ENCODE measurements at regions not wholly inside any gene's neighbourhood (a gene's known extent, or its start where the extent isn't known, plus 50 kb on each side); places are given as distances from the start of the nearest gene placed in this dataset.
A peak's percentile ranks its signal among the peaks of the same experiment; 100 is the strongest.

DNA sequence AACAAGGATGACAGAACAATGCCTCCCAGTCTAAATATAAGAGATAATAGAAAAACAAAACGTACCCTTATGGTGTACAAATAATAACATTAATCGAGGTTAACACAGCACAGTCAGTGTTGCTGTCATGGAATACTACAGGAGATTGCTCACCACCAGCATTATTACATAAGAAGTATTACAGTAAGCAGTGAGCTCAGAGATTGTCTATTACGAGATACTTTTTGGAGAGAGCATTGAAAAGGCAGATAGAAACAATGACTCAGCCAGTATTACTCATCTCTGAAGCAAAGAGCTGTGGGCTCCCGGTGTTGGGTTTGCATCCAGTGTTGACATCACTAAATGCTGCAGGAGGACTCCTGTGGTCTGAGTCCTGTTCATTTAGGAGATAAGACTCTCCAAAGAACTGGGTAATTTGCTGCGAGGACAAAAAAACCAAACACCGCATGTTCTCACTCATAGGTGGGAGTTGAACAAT lies 191.9 kb upstream of the SEMA6A start:
- H3K27me3 ChIP-seq (ENCODE audit: control insufficient read depth, insufficient read depth, low read length): no peaks in the 10 kb centered on the region
- peak overlapping the region; percentile 42 for H3K27ac ChIP-seq (ENCODE audit: low read depth, low read length)
- no peak overlapping the region for H3K9ac ChIP-seq (ENCODE audit: low read depth, low read length)
- H3K9me3 ChIP-seq (ENCODE audit: control insufficient read depth, insufficient read depth, low read length): no peaks in the 10 kb centered on the region
- H3K36me3 ChIP-seq (ENCODE audit: control insufficient read depth, insufficient read depth, low read length): no peaks in the 10 kb centered on the region
- H3K4me3 ChIP-seq (ENCODE audit: low read depth, low read length): no peak overlapping the region
- H3K4me1 ChIP-seq (ENCODE audit: control insufficient read depth, insufficient read depth, low read length): peaks cover 18% of the 10 kb centered on the region

DNA sequence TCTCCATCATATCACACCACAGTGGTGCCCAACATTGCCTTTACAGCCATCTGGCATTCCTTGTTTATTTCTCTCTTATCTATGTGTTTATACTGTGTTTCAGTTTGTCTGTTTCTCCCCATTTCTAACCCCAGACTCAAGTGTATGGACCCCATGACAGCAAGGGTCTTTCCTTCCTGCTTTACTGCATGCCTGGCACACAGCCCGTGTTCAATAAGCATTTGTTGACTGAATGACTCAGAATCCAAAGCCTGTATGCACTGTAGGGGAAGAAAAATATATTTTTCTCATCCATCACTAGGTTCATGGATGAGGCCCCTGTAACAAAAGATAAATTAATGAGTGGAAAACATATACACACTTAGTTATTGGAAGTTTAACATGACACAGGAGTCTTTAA lies 190.8 kb upstream of the SEMA6A start:
- Histone ChIP-seq H3K27ac (ENCODE audit: low read depth, low read length) (no peak overlapping the region), H3K36me3 (ENCODE audit: control insufficient read depth, insufficient read depth, low read length) (no peaks in the 10 kb centered on the region), H3K4me3 (ENCODE audit: low read depth, low read length) (no peak overlapping the region), H3K27me3 (ENCODE audit: control insufficient read depth, insufficient read depth, low read length) (no peaks in the 10 kb centered on the region), H3K4me1 (ENCODE audit: control insufficient read depth, insufficient read depth, low read length) (peaks cover 15% of the 10 kb centered on the region), H3K9ac (ENCODE audit: low read depth, low read length) (no peak overlapping the region), H3K9me3 (ENCODE audit: control insufficient read depth, insufficient read depth, low read length) (no peaks in the 10 kb centered on the region)

- Histone ChIP-seq H3K27me3 (ENCODE audit: control insufficient read depth, insufficient read depth, low read length) (no peaks in the 10 kb centered on the region), H3K36me3 (ENCODE audit: control insufficient read depth, insufficient read depth, low read length) (no peaks in the 10 kb centered on the region), H3K27ac (ENCODE audit: low read depth, low read length) (no peak overlapping the region), H3K4me1 (ENCODE audit: control insufficient read depth, insufficient read depth, low read length) (peaks cover 20% of the 10 kb centered on the region), H3K4me3 (ENCODE audit: low read depth, low read length) (no peak overlapping the region), H3K9me3 (ENCODE audit: control insufficient read depth, insufficient read depth, low read length) (no peaks in the 10 kb centered on the region), H3K9ac (ENCODE audit: low read depth, low read length) (no peak overlapping the region)
Measured at GRCh38 chr5:116764941-116765340, 190.3 kb upstream of the SEMA6A start.

DNA sequence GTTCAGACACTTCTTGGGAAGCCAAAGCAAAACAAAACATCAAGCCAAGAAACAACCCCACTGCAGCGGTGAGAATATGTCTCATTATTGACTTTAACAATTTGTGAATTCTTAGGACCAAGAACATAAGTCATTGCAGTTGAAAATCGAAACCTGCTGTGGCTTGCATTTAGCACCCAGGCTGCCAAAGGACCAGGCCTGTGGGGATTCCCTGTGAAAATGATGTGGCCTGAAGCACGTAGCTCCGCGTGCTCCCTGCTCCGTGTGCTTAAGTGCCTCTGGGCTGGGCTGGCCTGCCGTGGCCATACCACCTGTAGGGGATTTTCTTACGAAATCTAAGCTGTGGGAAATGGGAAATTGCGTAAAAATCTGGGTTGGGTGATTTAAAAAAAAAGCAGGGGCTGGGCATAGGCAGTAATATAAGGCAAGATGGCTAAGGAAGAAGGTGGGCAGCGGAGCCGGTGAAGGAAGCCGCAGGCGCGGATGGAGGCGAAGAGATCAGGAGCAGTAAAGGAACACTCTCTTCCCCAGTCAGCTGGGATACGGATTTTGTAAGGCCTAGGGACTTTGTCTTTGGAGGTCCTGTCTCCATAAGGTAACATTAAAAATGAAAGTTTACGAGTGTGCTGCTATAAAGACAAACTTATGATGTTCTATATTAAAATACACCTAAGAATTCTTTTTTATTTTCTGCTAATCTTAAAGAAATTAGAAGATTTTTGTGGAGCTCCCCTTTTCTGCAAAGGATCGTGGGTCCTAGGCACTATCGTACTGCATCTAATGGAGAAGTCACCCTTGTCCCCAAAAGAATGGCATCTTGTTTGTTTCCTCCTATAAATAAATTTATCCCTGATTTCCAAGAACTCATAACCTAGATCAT lies 189.6 kb upstream of the SEMA6A start:
- Histone ChIP-seq H3K4me3 (ENCODE audit: low read depth, low read length) (no peak overlapping the region), H3K9me3 (ENCODE audit: control insufficient read depth, insufficient read depth, low read length) (no peaks in the 10 kb centered on the region), H3K36me3 (ENCODE audit: control insufficient read depth, insufficient read depth, low read length) (no peaks in the 10 kb centered on the region), H3K4me1 (ENCODE audit: control insufficient read depth, insufficient read depth, low read length) (peaks cover 23% of the 10 kb centered on the region), H3K9ac (ENCODE audit: low read depth, low read length) (no peak overlapping the region), H3K27me3 (ENCODE audit: control insufficient read depth, insufficient read depth, low read length) (no peaks in the 10 kb centered on the region), H3K27ac (ENCODE audit: low read depth, low read length) (no peak overlapping the region)

GRCh38 chr5:116759860-116760640 lies 185.4 kb upstream of the SEMA6A start:
- Histone ChIP-seq H3K9ac (ENCODE audit: low read depth, low read length) (no peak overlapping the region), H3K4me1 (ENCODE audit: control insufficient read depth, insufficient read depth, low read length) (peaks cover 28% of the 10 kb centered on the region), H3K9me3 (ENCODE audit: control insufficient read depth, insufficient read depth, low read length) (peaks cover 6% of the 10 kb centered on the region), H3K4me3 (ENCODE audit: low read depth, low read length) (no peak overlapping the region), H3K27ac (ENCODE audit: low read depth, low read length) (peak overlapping the region; percentile 77), H3K36me3 (ENCODE audit: control insufficient read depth, insufficient read depth, low read length) (no peaks in the 10 kb centered on the region), H3K27me3 (ENCODE audit: control insufficient read depth, insufficient read depth, low read length) (no peaks in the 10 kb centered on the region)

GRCh38 chr5:116757326-116757725 lies 182.7 kb upstream of the SEMA6A start:
- Histone ChIP-seq H3K27ac (ENCODE audit: low read depth, low read length) (no peak overlapping the region), H3K27me3 (ENCODE audit: control insufficient read depth, insufficient read depth, low read length) (no peaks in the 10 kb centered on the region), H3K9me3 (ENCODE audit: control insufficient read depth, insufficient read depth, low read length) (peaks cover 6% of the 10 kb centered on the region), H3K36me3 (ENCODE audit: control insufficient read depth, insufficient read depth, low read length) (no peaks in the 10 kb centered on the region), H3K4me1 (ENCODE audit: control insufficient read depth, insufficient read depth, low read length) (peaks cover 45% of the 10 kb centered on the region), H3K4me3 (ENCODE audit: low read depth, low read length) (no peak overlapping the region), H3K9ac (ENCODE audit: low read depth, low read length) (no peak overlapping the region)

DNA sequence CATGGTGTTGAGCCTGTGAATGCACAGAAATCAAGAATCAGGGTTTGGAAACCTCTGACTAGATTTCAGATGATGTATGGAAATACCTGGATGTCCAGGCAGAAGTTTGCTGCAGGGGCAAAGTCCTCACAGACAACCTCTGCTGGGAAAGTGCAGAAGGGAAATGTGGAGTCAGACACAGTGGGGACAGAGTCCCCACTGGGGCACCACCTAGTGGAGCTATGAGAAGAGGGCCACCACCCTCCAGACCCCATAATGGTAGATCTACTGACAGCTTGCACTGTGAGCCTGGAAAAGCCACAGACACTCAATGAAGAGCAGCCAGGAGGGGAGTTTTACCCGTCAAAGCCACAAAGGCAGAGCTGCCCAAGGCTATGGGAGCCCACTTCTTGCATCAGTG lies 181.9 kb upstream of the SEMA6A start:
- no peak overlapping the region for H3K27ac ChIP-seq (ENCODE audit: low read depth, low read length)
- no peak overlapping the region for H3K4me3 ChIP-seq (ENCODE audit: low read depth, low read length)

DNA sequence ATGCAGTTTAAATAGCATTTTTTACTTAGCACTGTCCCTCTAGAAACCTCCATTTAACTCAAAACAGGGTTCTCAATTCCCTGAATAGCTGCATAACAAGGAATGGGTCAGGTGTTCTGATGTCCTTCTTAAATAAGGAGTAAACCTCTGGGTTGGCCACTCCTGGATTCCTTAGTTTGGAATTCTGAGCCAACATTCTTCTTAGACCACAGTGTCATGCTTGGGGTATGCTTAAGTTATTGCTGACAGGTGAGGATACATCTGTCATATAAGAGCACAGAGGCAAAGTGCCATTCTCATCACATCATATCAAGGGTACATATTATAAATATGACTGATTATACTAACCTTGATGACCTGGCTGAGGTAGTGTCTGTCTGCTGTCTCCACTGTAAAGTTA lies 179.9 kb upstream of the SEMA6A start:
- Histone ChIP-seq H3K27me3 (ENCODE audit: control insufficient read depth, insufficient read depth, low read length) (no peaks in the 10 kb centered on the region), H3K4me3 (ENCODE audit: low read depth, low read length) (no peak overlapping the region), H3K4me1 (ENCODE audit: control insufficient read depth, insufficient read depth, low read length) (peaks cover 31% of the 10 kb centered on the region), H3K36me3 (ENCODE audit: control insufficient read depth, insufficient read depth, low read length) (no peaks in the 10 kb centered on the region), H3K27ac (ENCODE audit: low read depth, low read length) (no peak overlapping the region), H3K9me3 (ENCODE audit: control insufficient read depth, insufficient read depth, low read length) (peaks cover 6% of the 10 kb centered on the region), H3K9ac (ENCODE audit: low read depth, low read length) (no peak overlapping the region)

More for the DNA sequence above, 181.9 kb upstream of the SEMA6A start:
- Histone ChIP-seq H3K36me3 (ENCODE audit: control insufficient read depth, insufficient read depth, low read length) (no peaks in the 10 kb centered on the region), H3K27me3 (ENCODE audit: control insufficient read depth, insufficient read depth, low read length) (no peaks in the 10 kb centered on the region), H3K9me3 (ENCODE audit: control insufficient read depth, insufficient read depth, low read length) (peaks cover 6% of the 10 kb centered on the region), H3K9ac (ENCODE audit: low read depth, low read length) (no peak overlapping the region), H3K4me1 (ENCODE audit: control insufficient read depth, insufficient read depth, low read length) (peaks cover 42% of the 10 kb centered on the region)

DNA sequence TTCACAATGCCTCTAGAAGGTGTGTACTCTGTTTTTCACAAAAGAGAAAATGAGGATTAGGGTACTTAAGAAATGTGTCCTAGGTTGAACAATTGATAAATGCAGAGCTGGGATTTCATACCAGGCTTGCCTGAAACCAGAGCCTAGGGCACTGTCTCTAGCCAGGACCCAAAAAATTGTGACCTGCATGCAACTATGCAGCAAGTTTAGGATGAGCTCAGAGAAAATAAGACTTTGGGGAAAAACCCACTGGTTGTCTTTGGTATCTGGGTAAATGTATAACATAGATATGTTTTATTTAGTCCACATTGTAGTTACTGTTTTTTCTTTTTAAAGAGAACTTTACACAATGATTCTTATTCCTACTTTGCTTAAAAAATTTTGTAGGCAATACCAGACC lies 177.1 kb upstream of the SEMA6A start:
- H3K9ac ChIP-seq (ENCODE audit: low read depth, low read length): no peak overlapping the region

DNA sequence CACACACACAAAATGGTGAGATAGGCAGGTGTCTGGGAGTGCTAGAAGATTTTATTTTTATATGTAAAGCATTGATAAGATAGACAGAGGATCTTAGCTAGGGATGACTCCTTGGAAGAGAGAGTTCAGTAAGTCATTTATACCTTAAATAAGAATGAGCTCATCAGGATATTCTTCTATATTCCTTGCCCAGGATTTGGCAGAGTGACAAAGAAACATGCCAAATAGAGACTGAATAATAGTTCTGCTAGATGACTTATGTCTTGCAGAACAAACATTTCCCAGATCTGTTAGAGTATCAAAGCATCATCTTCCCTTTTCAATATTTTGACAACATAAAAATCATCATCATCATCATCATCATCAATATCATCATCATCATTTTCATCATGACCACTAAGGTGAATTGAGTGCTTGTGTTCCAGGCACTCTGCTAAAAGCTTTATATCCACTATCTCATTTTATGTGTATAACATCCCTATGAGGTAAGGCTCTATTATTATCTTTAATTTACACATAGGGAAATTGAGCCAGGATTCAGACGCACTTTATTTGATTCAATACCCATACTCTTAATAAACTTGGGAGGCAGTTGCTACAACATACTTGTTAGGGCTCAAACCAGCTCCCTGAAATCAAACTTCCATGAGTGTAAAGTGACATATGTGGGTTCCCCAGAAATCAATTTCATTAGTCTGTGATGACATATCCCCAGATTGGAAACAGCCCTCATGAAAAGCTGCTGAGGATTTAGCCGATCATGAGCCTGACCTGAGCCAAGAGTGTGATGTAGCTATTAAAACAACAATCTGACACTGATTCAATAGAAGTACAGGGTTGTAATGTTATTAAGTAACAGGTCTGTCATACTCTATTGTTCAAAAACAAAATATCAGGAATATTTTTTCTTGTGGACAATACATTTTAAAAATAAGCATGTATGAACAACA lies 176.3 kb upstream of the SEMA6A start:
- Histone ChIP-seq H3K9ac (ENCODE audit: low read depth, low read length) (no peak overlapping the region), H3K27me3 (ENCODE audit: control insufficient read depth, insufficient read depth, low read length) (no peaks in the 10 kb centered on the region; the same call in 1 of the 2 replicates), H3K4me1 (ENCODE audit: control insufficient read depth, insufficient read depth, low read length) (peaks cover 31% of the 10 kb centered on the region), H3K4me3 (ENCODE audit: low read depth, low read length) (no peak overlapping the region), H3K36me3 (ENCODE audit: control insufficient read depth, insufficient read depth, low read length) (no peaks in the 10 kb centered on the region), H3K9me3 (ENCODE audit: control insufficient read depth, insufficient read depth, low read length) (no peaks in the 10 kb centered on the region), H3K27ac (ENCODE audit: low read depth, low read length) (no peak overlapping the region)

More for the DNA sequence above, 177.1 kb upstream of the SEMA6A start:
- Histone ChIP-seq H3K36me3 (ENCODE audit: control insufficient read depth, insufficient read depth, low read length) (no peaks in the 10 kb centered on the region), H3K27ac (ENCODE audit: low read depth, low read length) (no peak overlapping the region), H3K9me3 (ENCODE audit: control insufficient read depth, insufficient read depth, low read length) (peaks cover 4% of the 10 kb centered on the region), H3K4me1 (ENCODE audit: control insufficient read depth, insufficient read depth, low read length) (peaks cover 31% of the 10 kb centered on the region), H3K27me3 (ENCODE audit: control insufficient read depth, insufficient read depth, low read length) (no peaks in the 10 kb centered on the region; the same call in 1 of the 2 replicates), H3K4me3 (ENCODE audit: low read depth, low read length) (no peak overlapping the region)
